ENCODE measurements at regions not wholly inside any gene's neighbourhood (a gene's known extent, or its start where the extent isn't known, plus 50 kb on each side); places are given as distances from the start of the nearest gene placed in this dataset.

- no CpG with 5 or more reads among the region's 3 CpGs for WGBS (ENCODE audit: extremely low coverage, insufficient coverage, insufficient read length)
- H3K79me2 ChIP-seq (ENCODE audit: control insufficient read depth, insufficient read depth, low read length, poor library complexity), result no peaks in the 10 kb centered on the region
- H3K27ac ChIP-seq (ENCODE audit: low read depth, low read length), result no peak overlapping the region
- H3K36me3 ChIP-seq (ENCODE audit: control insufficient read depth in 1 of 2, insufficient read depth in 2 of 2, low read length in 2 of 2), result no peaks in the 10 kb centered on the region
- no peaks in the 10 kb centered on the region for H3K79me1 ChIP-seq (ENCODE audit: low read length)
- H4K12ac ChIP-seq (ENCODE audit: low read depth, low read length), result no peak overlapping the region
- no peak overlapping the region for H2BK120ac ChIP-seq (ENCODE audit: insufficient read depth, low read length, poor library complexity)
- no peak overlapping the region for H3K4me2 ChIP-seq (ENCODE audit: low read length)
- H3K4me1 ChIP-seq (ENCODE audit: control insufficient read depth in 1 of 2, insufficient read depth in 2 of 2, low read length in 2 of 2), result no peaks in the 10 kb centered on the region
- no peak overlapping the region for H2BK12ac ChIP-seq (ENCODE audit: low read length)
- H4K91ac ChIP-seq (ENCODE audit: low read depth, low read length), result no peak overlapping the region
- no peaks in the 10 kb centered on the region for H3K9me3 ChIP-seq (ENCODE audit: insufficient read depth, low read depth, low read length)
- H3K9ac ChIP-seq (ENCODE audit: low read length), result no peak overlapping the region
- no peak overlapping the region for H4K8ac ChIP-seq (ENCODE audit: low read depth, low read length)
- H3K18ac ChIP-seq (ENCODE audit: low read length), result no peak overlapping the region
- H3K27me3 ChIP-seq (ENCODE audit: insufficient read depth, low read length), result no peaks in the 10 kb centered on the region
- H3K4ac ChIP-seq (ENCODE audit: low read depth, low read length), result no peak overlapping the region
- no peak overlapping the region for H3K23ac ChIP-seq (ENCODE audit: low read length)
- DNase-seq, result no peak
- no peak overlapping the region for H3K4me3 ChIP-seq (ENCODE audit: low read depth, low read length)
- H3K14ac ChIP-seq (ENCODE audit: low read length), result no peak overlapping the region
- no peak overlapping the region for H2AK5ac ChIP-seq (ENCODE audit: low read length)
- no peak overlapping the region for H2AFZ ChIP-seq (ENCODE audit: insufficient read depth, low read length, poor library complexity)
- H2BK5ac ChIP-seq (ENCODE audit: low read depth, low read length, poor library complexity), result no peak overlapping the region
These were observed 1365.7 kb upstream of the C9orf72 start for GRCh38 chr9:28938981-28939380.

- no peak overlapping the region for H3K27ac ChIP-seq (ENCODE audit: low read depth, low read length)
- no peaks in the 10 kb centered on the region for H3K4me1 ChIP-seq (ENCODE audit: control insufficient read depth in 1 of 2, insufficient read depth in 2 of 2, low read length in 2 of 2)
- no peak overlapping the region for H3K4me2 ChIP-seq (ENCODE audit: low read length)
- H3K27me3 ChIP-seq (ENCODE audit: insufficient read depth, low read length), result no peaks in the 10 kb centered on the region
- no peak overlapping the region for H4K12ac ChIP-seq (ENCODE audit: low read depth, low read length)
- H3K9ac ChIP-seq (ENCODE audit: low read length), result no peak overlapping the region
- no peak overlapping the region for H3K4me3 ChIP-seq (ENCODE audit: low read depth, low read length)
- WGBS (ENCODE audit: extremely low coverage, insufficient coverage, insufficient read length), result no CpG with 5 or more reads among the region's 2 CpGs
- H3K36me3 ChIP-seq (ENCODE audit: control insufficient read depth in 1 of 2, insufficient read depth in 2 of 2, low read length in 2 of 2), result no peaks in the 10 kb centered on the region
- H4K91ac ChIP-seq (ENCODE audit: low read depth, low read length), result no peak overlapping the region
- no peak overlapping the region for H2BK5ac ChIP-seq (ENCODE audit: low read depth, low read length, poor library complexity)
- no peak overlapping the region for H3K23ac ChIP-seq (ENCODE audit: low read length)
- H3K14ac ChIP-seq (ENCODE audit: low read length), result no peak overlapping the region
- no peak overlapping the region for H3K4ac ChIP-seq (ENCODE audit: low read depth, low read length)
- H4K8ac ChIP-seq (ENCODE audit: low read depth, low read length), result no peak overlapping the region
- no peak overlapping the region for H2BK12ac ChIP-seq (ENCODE audit: low read length)
- no peak overlapping the region for H2BK120ac ChIP-seq (ENCODE audit: insufficient read depth, low read length, poor library complexity)
- no peak overlapping the region for H3K18ac ChIP-seq (ENCODE audit: low read length)
- no peaks in the 10 kb centered on the region for H3K9me3 ChIP-seq (ENCODE audit: insufficient read depth, low read depth, low read length)
- H3K79me2 ChIP-seq (ENCODE audit: control insufficient read depth, insufficient read depth, low read length, poor library complexity), result no peaks in the 10 kb centered on the region
- H3K79me1 ChIP-seq (ENCODE audit: low read length), result no peaks in the 10 kb centered on the region
- DNase-seq, result no peak
- H2AFZ ChIP-seq (ENCODE audit: insufficient read depth, low read length, poor library complexity), result no peak overlapping the region
- no peak overlapping the region for H2AK5ac ChIP-seq (ENCODE audit: low read length)
These were observed 1368.6 kb upstream of the C9orf72 start for GRCh38 chr9:28941856-28942255.

GRCh38 chr9:28942941-28943340 lies 1369.7 kb upstream of the C9orf72 start:
- H2BK120ac ChIP-seq (ENCODE audit: insufficient read depth, low read length, poor library complexity), result no peak overlapping the region
- H2BK12ac ChIP-seq (ENCODE audit: low read length), result no peak overlapping the region
- H3K27me3 ChIP-seq (ENCODE audit: insufficient read depth, low read length), result no peaks in the 10 kb centered on the region
- H3K4ac ChIP-seq (ENCODE audit: low read depth, low read length), result no peak overlapping the region
- H3K18ac ChIP-seq (ENCODE audit: low read length), result no peak overlapping the region
- H3K14ac ChIP-seq (ENCODE audit: low read length), result no peak overlapping the region
- H3K36me3 ChIP-seq (ENCODE audit: control insufficient read depth in 1 of 2, insufficient read depth in 2 of 2, low read length in 2 of 2), result no peaks in the 10 kb centered on the region
- no peaks in the 10 kb centered on the region for H3K9me3 ChIP-seq (ENCODE audit: insufficient read depth, low read depth, low read length)
- no peak overlapping the region for H3K27ac ChIP-seq (ENCODE audit: low read depth, low read length)
- DNase-seq, result no peak
- H3K79me1 ChIP-seq (ENCODE audit: low read length), result no peaks in the 10 kb centered on the region
- no peak overlapping the region for H3K4me2 ChIP-seq (ENCODE audit: low read length)
- H3K4me3 ChIP-seq (ENCODE audit: low read depth, low read length), result no peak overlapping the region
- H3K9ac ChIP-seq (ENCODE audit: low read length), result no peak overlapping the region
- H2AK5ac ChIP-seq (ENCODE audit: low read length), result no peak overlapping the region
- H4K91ac ChIP-seq (ENCODE audit: low read depth, low read length), result no peak overlapping the region
- H3K79me2 ChIP-seq (ENCODE audit: control insufficient read depth, insufficient read depth, low read length, poor library complexity), result no peaks in the 10 kb centered on the region
- H4K8ac ChIP-seq (ENCODE audit: low read depth, low read length), result no peak overlapping the region
- no peak overlapping the region for H2AFZ ChIP-seq (ENCODE audit: insufficient read depth, low read length, poor library complexity)
- no peak overlapping the region for H2BK5ac ChIP-seq (ENCODE audit: low read depth, low read length, poor library complexity)
- no peak overlapping the region for H4K12ac ChIP-seq (ENCODE audit: low read depth, low read length)
- H3K23ac ChIP-seq (ENCODE audit: low read length), result no peak overlapping the region
- no CpG with 5 or more reads among the region's 2 CpGs for WGBS (ENCODE audit: extremely low coverage, insufficient coverage, insufficient read length)
- no peaks in the 10 kb centered on the region for H3K4me1 ChIP-seq (ENCODE audit: control insufficient read depth in 1 of 2, insufficient read depth in 2 of 2, low read length in 2 of 2)

GRCh38 chr9:28946648-28947047 lies 1373.4 kb upstream of the C9orf72 start:
- Histone ChIP-seq H4K91ac (ENCODE audit: low read depth, low read length) (no peak overlapping the region), H3K4me1 (ENCODE audit: control insufficient read depth in 1 of 2, insufficient read depth in 2 of 2, low read length in 2 of 2) (no peaks in the 10 kb centered on the region), H3K27ac (ENCODE audit: low read depth, low read length) (no peak overlapping the region), H3K4me3 (ENCODE audit: low read depth, low read length) (no peak overlapping the region), H2BK5ac (ENCODE audit: low read depth, low read length, poor library complexity) (no peak overlapping the region), H3K14ac (ENCODE audit: low read length) (no peak overlapping the region), H3K36me3 (ENCODE audit: control insufficient read depth in 1 of 2, insufficient read depth in 2 of 2, low read length in 2 of 2) (no peaks in the 10 kb centered on the region), H3K9ac (ENCODE audit: low read length) (no peak overlapping the region), H3K27me3 (ENCODE audit: insufficient read depth, low read length) (no peaks in the 10 kb centered on the region), H3K18ac (ENCODE audit: low read length) (no peak overlapping the region), H3K79me2 (ENCODE audit: control insufficient read depth, insufficient read depth, low read length, poor library complexity) (no peaks in the 10 kb centered on the region), H3K9me3 (ENCODE audit: insufficient read depth, low read depth, low read length) (no peaks in the 10 kb centered on the region), H3K4ac (ENCODE audit: low read depth, low read length) (no peak overlapping the region), H2BK12ac (ENCODE audit: low read length) (no peak overlapping the region), H3K23ac (ENCODE audit: low read length) (no peak overlapping the region), H2BK120ac (ENCODE audit: insufficient read depth, low read length, poor library complexity) (no peak overlapping the region), H2AK5ac (ENCODE audit: low read length) (no peak overlapping the region), H3K4me2 (ENCODE audit: low read length) (no peak overlapping the region), H4K8ac (ENCODE audit: low read depth, low read length) (no peak overlapping the region), H2AFZ (ENCODE audit: insufficient read depth, low read length, poor library complexity) (no peak overlapping the region), H3K79me1 (ENCODE audit: low read length) (no peaks in the 10 kb centered on the region), H4K12ac (ENCODE audit: low read depth, low read length) (no peak overlapping the region)
- no peak for DNase-seq

GRCh38 chr9:28951945-28952344 lies 1378.7 kb upstream of the C9orf72 start:
- Histone ChIP-seq H3K4me2 (ENCODE audit: low read length) (no peak overlapping the region), H3K36me3 (ENCODE audit: control insufficient read depth in 1 of 2, insufficient read depth in 2 of 2, low read length in 2 of 2) (no peaks in the 10 kb centered on the region), H3K9me3 (ENCODE audit: insufficient read depth, low read depth, low read length) (no peaks in the 10 kb centered on the region), H2BK120ac (ENCODE audit: insufficient read depth, low read length, poor library complexity) (no peak overlapping the region), H2BK5ac (ENCODE audit: low read depth, low read length, poor library complexity) (no peak overlapping the region), H3K14ac (ENCODE audit: low read length) (no peak overlapping the region), H3K9ac (ENCODE audit: low read length) (no peak overlapping the region), H3K23ac (ENCODE audit: low read length) (no peak overlapping the region), H4K8ac (ENCODE audit: low read depth, low read length) (no peak overlapping the region), H4K12ac (ENCODE audit: low read depth, low read length) (no peak overlapping the region), H3K4ac (ENCODE audit: low read depth, low read length) (no peak overlapping the region), H3K18ac (ENCODE audit: low read length) (no peak overlapping the region), H2AK5ac (ENCODE audit: low read length) (no peak overlapping the region), H2BK12ac (ENCODE audit: low read length) (no peak overlapping the region), H3K79me2 (ENCODE audit: control insufficient read depth, insufficient read depth, low read length, poor library complexity) (no peaks in the 10 kb centered on the region), H3K4me1 (ENCODE audit: control insufficient read depth in 1 of 2, insufficient read depth in 2 of 2, low read length in 2 of 2) (no peaks in the 10 kb centered on the region), H3K27ac (ENCODE audit: low read depth, low read length) (no peak overlapping the region), H3K4me3 (ENCODE audit: low read depth, low read length) (no peak overlapping the region), H3K79me1 (ENCODE audit: low read length) (no peaks in the 10 kb centered on the region), H4K91ac (ENCODE audit: low read depth, low read length) (no peak overlapping the region), H3K27me3 (ENCODE audit: insufficient read depth, low read length) (no peaks in the 10 kb centered on the region), H2AFZ (ENCODE audit: insufficient read depth, low read length, poor library complexity) (no peak overlapping the region)
- no CpG with 5 or more reads among the region's 4 CpGs for WGBS (ENCODE audit: extremely low coverage, insufficient coverage, insufficient read length)
- no peak for DNase-seq
